GM13976 (cell line): ENCODE measurements at regions not wholly inside any gene's neighbourhood (a gene's known extent, or its start where the extent isn't known, plus 50 kb on each side); places are given as distances from the start of the nearest gene placed in this dataset.
"Not testable (repeated sequence)": the region's sequence is repeated elsewhere in the genome, so short reads cannot be mapped to it uniquely, and the experiment has no call there.

Experiments used
- DNase-seq: peaks from one replicate; pipeline ENCODE4 v3.0.0; 2012; ENCODE audit warnings: low spot score
- CTCF ChIP-seq: IDR thresholded peaks from 2 replicates; pipeline ENCODE4 v1.5.1; 2012; ENCODE audit warnings: borderline replicate concordance, mild to moderate bottlenecking; ENCODE audit not compliant: insufficient read depth; ENCODE audit errors: extremely low read depth, missing control alignments, control extremely low read depth
- in situ Hi-C: fragments of 300-500 bp; cut with MboI; formaldehyde crosslinking; loops from one replicate; pipeline ENCODE4 v1.12.0; 2022; ENCODE audit warnings: low sequenced_read_pairs, mixed read lengths, inconsistent platforms; ENCODE audit not compliant: unreplicated experiment

DNA sequence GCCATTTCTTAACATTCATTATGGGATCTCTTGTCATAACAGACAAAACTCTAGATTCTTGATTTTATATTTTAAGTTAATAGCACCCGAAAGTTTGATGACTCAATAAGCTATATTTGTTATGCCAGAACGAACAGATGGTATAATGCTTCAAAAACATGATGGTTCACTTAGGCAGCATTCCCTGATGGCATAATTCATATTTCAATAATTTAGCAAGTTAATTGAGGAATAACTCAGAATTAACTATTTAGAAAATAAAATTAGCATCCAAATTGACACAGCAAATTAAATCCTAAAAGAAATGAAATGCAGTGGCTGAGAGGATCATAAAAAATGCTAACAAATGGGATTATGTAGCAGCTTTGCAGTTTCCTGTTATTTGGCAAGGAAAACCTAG, 260.8 kb upstream of the MBL2 start:
- in situ Hi-C loops, result no loop called here
- DNase-seq, result no peak
- no peak for TF ChIP-seq CTCF

- DNase-seq, in situ Hi-C loops: not testable (repeated sequence)
Measured at GRCh38 chr10:53029872-53030849, 257.6 kb upstream of the MBL2 start.

DNA sequence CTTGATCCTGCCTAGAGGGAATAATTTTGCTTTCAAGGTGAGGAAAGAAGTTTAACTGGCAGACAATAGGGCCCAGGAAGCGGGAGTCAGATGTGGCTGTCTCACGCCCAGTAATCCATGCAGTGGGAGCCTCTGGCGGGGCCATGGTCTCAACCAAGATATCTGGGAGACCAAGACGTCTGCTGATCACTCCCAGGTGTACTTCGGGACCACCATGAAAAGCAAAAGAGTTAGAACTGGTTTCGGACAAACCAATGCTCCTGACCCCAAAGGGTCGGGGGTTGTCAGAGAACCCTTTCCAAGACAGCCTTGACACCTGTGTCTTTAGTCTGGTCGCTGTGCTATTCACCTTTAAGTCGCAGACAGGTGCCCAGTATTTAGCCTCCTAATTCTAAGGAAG, 256.9 kb upstream of the MBL2 start:
- no peak for TF ChIP-seq CTCF
- no peak for DNase-seq
- in situ Hi-C loops, result no loop called here

- in situ Hi-C loops, DNase-seq: not testable (repeated sequence)
Measured at GRCh38 chr10:53025765-53026164, 253.2 kb upstream of the MBL2 start.

DNA sequence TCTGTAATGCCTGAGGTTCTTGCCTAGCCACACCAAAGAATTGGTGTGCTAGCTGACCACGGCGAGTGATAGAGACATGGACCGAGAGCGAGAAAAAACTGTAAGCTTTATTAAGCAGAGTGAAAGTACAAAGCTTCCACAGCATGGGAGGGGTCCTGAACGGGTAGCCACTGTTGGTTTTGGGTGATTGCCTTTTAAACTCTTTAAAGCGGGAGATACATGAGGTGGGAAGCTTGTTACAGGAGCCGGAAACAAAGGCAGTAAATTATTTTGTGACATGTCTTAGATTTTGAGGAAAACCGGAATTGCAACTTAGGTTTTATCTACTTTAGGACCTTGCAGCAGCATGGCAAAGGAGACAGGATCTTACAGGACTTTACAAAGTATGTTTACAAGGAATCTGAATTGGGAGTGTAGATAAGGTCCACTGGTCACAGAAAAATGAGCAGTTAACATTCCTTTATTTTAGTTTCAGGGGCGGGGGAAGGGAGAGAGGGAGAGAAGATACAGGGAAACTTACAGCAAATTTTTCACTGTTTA, 252.7 kb upstream of the MBL2 start:
- DNase-seq, result no peak
- in situ Hi-C loops, result no loop called here
- TF ChIP-seq CTCF, result no peak

DNA sequence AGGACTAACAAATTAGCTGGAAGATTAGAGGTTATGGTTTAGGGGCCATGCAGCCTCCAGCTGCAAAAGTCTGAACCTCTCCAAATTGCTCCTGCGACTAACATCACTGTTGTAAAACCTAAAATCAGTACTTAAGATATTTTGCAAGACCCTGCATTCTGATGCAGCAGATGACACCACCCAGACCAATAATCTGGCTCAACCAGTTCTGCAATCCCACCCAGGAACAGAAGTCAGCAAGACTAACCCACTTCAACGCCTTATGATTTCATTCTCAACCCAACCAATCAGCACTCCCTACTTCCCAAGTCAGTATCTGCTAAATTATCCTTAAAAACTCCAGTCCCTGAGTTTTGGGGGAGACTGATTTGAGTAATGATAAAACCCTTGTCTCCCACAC, 250.8 kb upstream of the MBL2 start:
- no peak for DNase-seq
- no peak for TF ChIP-seq CTCF

DNA sequence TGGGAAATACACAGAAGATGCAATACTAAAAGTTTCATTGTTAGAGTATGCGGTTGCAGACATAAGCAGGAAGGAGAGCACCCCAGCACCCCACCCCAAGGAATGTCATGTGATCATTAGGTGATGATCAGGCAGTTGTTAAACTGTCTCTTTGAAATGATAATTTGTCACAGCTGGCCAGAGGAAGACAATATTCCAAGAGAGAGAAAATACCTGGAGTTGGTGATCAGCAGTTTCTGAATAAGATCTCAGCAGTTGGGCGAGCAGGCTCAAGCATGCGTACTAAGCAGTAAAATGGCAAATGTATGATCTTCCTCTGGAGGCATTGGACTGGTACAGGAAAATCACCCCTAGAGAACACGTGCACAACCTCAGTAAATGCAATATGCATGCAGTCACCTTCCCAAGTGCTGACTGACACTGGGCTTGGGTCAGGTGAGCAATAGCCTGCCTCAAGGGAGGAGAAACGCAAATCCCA, 250.1 kb upstream of the MBL2 start:
- in situ Hi-C loops, result no loop called here
- TF ChIP-seq CTCF, result no peak
- DNase-seq, result no peak

More for the DNA sequence above, 250.8 kb upstream of the MBL2 start:
- in situ Hi-C loops, result no loop called here
